ENCODE measurements at regions not wholly inside any gene's neighbourhood (a gene's known extent, or its start where the extent isn't known, plus 50 kb on each side); places are given as distances from the start of the nearest gene placed in this dataset.
A peak's percentile ranks its signal among the peaks of the same experiment; 100 is the strongest.

GRCh38 chr9:119961774-119962424, 592.7 kb upstream of the BRINP1 start:
- ATAC-seq (peak; percentile 71; the same call in 1 of the 2 replicates), DNase-seq (ENCODE audit: low read depth, low spot score) (no peak)
- H3K4me3 ChIP-seq (ENCODE audit: low read depth in 2 of 2, low read length in 2 of 2): no peak overlapping the region
- ChIA-PET POLR2A (no interaction called here), CTCF (no interaction called here)
- no peaks in the 10 kb centered on the region for H3K27me3 ChIP-seq (ENCODE audit: control insufficient read depth, insufficient read depth, low read length)
- H3K4me1 ChIP-seq (ENCODE audit: control insufficient read depth, insufficient read depth, low read length): peaks cover 8% of the 10 kb centered on the region
- H3K9me3 ChIP-seq (ENCODE audit: control insufficient read depth, insufficient read depth, low read depth, low read length): no peaks in the 10 kb centered on the region
- TF ChIP-seq CTCF (IDR thresholded peaks at IDR 0.05) (peak; percentile 81), REST (IDR thresholded peaks at IDR 0.05; ENCODE audit: insufficient read depth in 1 of 2, low read depth in 2 of 2, low read length in 1 of 2) (no peak)
- intact Hi-C loops (cut with micrococcal nuclease; ENCODE audit: unreplicated experiment): loop anchor here (10.0 kb wide), 1 partner anchor 383 kb away; no protein-coding TSS in a partner anchor
- in situ Hi-C loops (cut with HindIII; ENCODE audit: low pct_unique_long_range_greater_than_20kb, low sequenced_read_pairs): no loop called here
- no peaks in the 10 kb centered on the region for H3K36me3 ChIP-seq (ENCODE audit: control insufficient read depth, insufficient read depth, low read length)
- BruUV-seq (replicated peaks): no TSS peak
- H3K27ac ChIP-seq (ENCODE audit: low read length): no peak overlapping the region

GRCh38 chr9:119959846-119960545, 590.8 kb upstream of the BRINP1 start:
- POLR2A ChIA-PET: no interaction called here
- TF ChIP-seq POLR2AphosphoS5 (IDR thresholded peaks at IDR 0.05; ENCODE audit: low read depth, low read length) (no peak), SIN3A (IDR thresholded peaks at IDR 0.05; ENCODE audit: borderline replicate concordance, insufficient read depth, low read depth, low read length) (no peak), CTCF (IDR thresholded peaks at IDR 0.05) (no peak), REST (IDR thresholded peaks at IDR 0.05; ENCODE audit: insufficient read depth in 1 of 2, low read depth in 2 of 2, low read length in 1 of 2) (no peak), TCF7L2 (IDR thresholded peaks at IDR 0.05; ENCODE audit: low read depth, low read length) (no peak)
- BruUV-seq (replicated peaks): no TSS peak
- intact Hi-C loops (cut with micrococcal nuclease; ENCODE audit: unreplicated experiment): loop anchor here (10.0 kb wide), 1 partner anchor 385 kb away; no protein-coding TSS in a partner anchor
- no peak for ATAC-seq
- Histone ChIP-seq H3K27me3 (ENCODE audit: control insufficient read depth, insufficient read depth, low read length) (no peaks in the 10 kb centered on the region; the same call in 1 of the 2 replicates), H3K4me1 (ENCODE audit: control insufficient read depth, insufficient read depth, low read length) (peaks cover 8% of the 10 kb centered on the region), H3K4me3 (ENCODE audit: low read depth in 2 of 2, low read length in 2 of 2) (no peak overlapping the region), H3K36me3 (ENCODE audit: control insufficient read depth, insufficient read depth, low read length) (no peaks in the 10 kb centered on the region), H3K27ac (ENCODE audit: low read length) (no peak overlapping the region), H3K9me3 (ENCODE audit: control insufficient read depth, insufficient read depth, low read depth, low read length) (no peaks in the 10 kb centered on the region)
- in situ Hi-C loops (cut with HindIII; ENCODE audit: low pct_unique_long_range_greater_than_20kb, low sequenced_read_pairs): no loop called here
- CTCF ChIA-PET: no interaction called here
- no peak for DNase-seq (ENCODE audit: low read depth, low spot score)
